Heart left ventricle (tissue), 13 donors: ENCODE measurements at regions not wholly inside any gene's neighbourhood (a gene's known extent, or its start where the extent isn't known, plus 50 kb on each side); places are given as distances from the start of the nearest gene placed in this dataset.

Experiments used
- POLR2A ChIP-seq, 2 donors: fragments of 450-650 bp; IDR thresholded peaks; one replicate each; pipeline ENCODE4 v1.6.1; 2017; ENCODE audit warnings: antibody characterized with exemption in 2 of 2, mild to moderate bottlenecking in 2 of 2, moderate library complexity in 2 of 2
- TF ChIP-seq, protein P1 (sequence below), 12 donors: fragments of 200-600 bp; sonication (generic) in 4 of 12; IDR thresholded peaks; one replicate each; pipeline versions ENCODE4 v1.5.0 to v1.8.0; 2018 to 2022; ENCODE audit warnings: antibody characterized with exemption in 12 of 12, mild to moderate bottlenecking in 5 of 12
- donor health status: ischemic (EF 13 %, LVEDD 7.1; RV severe dilation, severe dysfunction).
- donor health status: DM: no; HTN: yes; CAD: no.
- donor health status: DM: no; HTN: no; CAD: no.
- donor health status: ischemic (EF 25% LVEDD 6.9; RV normal size, moderate dysfunction).
- donor health status: ischemic (EF 25% LVEDD 5.7; RV mildly dilated, moderate dysfunction).
- donor health status: ischemic (EF 35%, LVEDD 5.7; RV mildly dilated, moderate dysfunction).
- donor health status: nonischemic (EF 11% LVEDD 7.7; RV severe dilation, severe dysfunction).
- donor health status: DM: yes; HTN: yes; CAD: no.
- donor health status: PGD.
- donor health status: ischemic (EF 29% LVEDD 5.4; RV normal size, mild dysfunction).
- donor health status: nonischemic (EF 23%, LVEDD 6.1; RV moderate dilation, normal function).

DNA sequence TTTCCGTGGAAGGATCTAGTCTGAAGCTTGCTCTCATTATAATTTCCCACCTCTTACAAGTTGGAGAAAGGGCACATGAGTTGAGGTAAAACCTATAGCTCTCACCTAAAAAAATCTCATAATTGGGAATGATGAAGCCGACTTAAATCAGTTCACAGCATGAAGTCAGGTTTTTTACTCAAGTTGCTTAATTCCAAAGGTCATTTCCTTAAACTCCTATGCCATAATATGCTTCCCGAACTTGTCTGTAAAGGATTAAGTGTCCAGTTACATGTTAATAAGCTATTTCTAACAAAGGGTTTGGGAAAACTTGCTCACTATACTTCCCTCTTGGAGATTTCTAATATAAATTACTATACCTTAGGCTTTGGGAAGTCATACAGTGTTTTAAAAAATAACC, 481.2 kb downstream of the NUP35 start:
- TF ChIP-seq, protein P1, sequence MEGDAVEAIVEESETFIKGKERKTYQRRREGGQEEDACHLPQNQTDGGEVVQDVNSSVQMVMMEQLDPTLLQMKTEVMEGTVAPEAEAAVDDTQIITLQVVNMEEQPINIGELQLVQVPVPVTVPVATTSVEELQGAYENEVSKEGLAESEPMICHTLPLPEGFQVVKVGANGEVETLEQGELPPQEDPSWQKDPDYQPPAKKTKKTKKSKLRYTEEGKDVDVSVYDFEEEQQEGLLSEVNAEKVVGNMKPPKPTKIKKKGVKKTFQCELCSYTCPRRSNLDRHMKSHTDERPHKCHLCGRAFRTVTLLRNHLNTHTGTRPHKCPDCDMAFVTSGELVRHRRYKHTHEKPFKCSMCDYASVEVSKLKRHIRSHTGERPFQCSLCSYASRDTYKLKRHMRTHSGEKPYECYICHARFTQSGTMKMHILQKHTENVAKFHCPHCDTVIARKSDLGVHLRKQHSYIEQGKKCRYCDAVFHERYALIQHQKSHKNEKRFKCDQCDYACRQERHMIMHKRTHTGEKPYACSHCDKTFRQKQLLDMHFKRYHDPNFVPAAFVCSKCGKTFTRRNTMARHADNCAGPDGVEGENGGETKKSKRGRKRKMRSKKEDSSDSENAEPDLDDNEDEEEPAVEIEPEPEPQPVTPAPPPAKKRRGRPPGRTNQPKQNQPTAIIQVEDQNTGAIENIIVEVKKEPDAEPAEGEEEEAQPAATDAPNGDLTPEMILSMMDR (IDR thresholded peaks at IDR 0.05): no peak
- no peak for TF ChIP-seq POLR2A (IDR thresholded peaks at IDR 0.05)
